ENCODE measurements at regions not wholly inside any gene's neighbourhood (a gene's known extent, or its start where the extent isn't known, plus 50 kb on each side); places are given as distances from the start of the nearest gene placed in this dataset.

DNA sequence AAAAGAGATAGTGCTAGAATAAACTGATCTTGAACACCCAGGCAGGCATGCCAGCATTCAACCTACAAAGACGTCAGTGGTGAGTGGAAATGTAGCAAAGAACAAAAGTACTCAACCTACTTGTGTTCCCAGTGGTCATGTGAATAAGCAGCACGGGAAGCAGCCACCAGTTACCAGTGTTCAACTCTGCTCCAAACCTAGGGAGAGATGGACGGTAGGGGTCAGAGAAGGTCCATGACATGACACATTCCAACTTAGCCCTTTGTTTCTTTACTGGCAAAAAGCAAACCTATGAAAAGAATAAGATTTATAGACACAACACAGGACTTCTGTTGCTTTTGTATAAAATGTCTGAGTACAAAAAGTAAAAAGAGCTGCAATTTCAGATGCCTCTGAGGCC, 511.4 kb downstream of the XPNPEP1 start:
- H3K4me1 ChIP-seq: no peaks in the 10 kb centered on the region
- TF ChIP-seq POLR2A (IDR thresholded peaks at IDR 0.05) (no peak), POLR2AphosphoS5 (IDR thresholded peaks at IDR 0.05) (no peak)
- TF ChIP-seq, protein P1, sequence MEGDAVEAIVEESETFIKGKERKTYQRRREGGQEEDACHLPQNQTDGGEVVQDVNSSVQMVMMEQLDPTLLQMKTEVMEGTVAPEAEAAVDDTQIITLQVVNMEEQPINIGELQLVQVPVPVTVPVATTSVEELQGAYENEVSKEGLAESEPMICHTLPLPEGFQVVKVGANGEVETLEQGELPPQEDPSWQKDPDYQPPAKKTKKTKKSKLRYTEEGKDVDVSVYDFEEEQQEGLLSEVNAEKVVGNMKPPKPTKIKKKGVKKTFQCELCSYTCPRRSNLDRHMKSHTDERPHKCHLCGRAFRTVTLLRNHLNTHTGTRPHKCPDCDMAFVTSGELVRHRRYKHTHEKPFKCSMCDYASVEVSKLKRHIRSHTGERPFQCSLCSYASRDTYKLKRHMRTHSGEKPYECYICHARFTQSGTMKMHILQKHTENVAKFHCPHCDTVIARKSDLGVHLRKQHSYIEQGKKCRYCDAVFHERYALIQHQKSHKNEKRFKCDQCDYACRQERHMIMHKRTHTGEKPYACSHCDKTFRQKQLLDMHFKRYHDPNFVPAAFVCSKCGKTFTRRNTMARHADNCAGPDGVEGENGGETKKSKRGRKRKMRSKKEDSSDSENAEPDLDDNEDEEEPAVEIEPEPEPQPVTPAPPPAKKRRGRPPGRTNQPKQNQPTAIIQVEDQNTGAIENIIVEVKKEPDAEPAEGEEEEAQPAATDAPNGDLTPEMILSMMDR (IDR thresholded peaks at IDR 0.05 in 8 of 11, conservative IDR thresholded peaks at IDR 0.05 in 3 of 11): no peak
- no peak overlapping the region for H3K27ac ChIP-seq
- no peaks in the 10 kb centered on the region for H3K36me3 ChIP-seq
- no peak for DNase-seq
- no peak overlapping the region for H3K4me3 ChIP-seq
- intact Hi-C loops (cut with DNase I; ENCODE audit: low total_unique reads): no loop called here
- 34 to 65% (median 61%) methylated on average over 3 of the region's 3 CpGs for WGBS, 5 donors
- no peaks in the 10 kb centered on the region for H3K9me3 ChIP-seq
- H3K27me3 ChIP-seq (replicated peaks in 1 of 7): no peaks in the 10 kb centered on the region

DNA sequence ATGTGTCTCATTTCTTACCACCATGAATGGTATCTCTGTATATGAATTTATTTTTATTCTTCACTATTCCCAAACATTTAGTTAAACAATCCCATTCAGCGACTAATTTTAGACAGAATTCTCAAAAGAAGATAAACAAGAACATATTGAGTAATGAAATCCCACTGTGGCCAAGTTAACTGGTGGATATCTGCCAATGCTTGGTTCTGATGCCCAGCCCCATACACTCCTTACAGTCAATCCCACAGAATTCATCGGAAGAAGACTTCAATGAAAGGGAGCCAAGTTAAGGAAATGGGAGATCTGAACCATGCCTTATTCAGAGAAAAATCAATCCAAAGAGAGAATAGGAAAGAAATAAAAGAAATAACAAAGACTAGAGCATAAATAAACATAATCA, 518.0 kb downstream of the XPNPEP1 start:
- 79 to 90% (median 85%) methylated on average over 2 of the region's 2 CpGs for WGBS, 5 donors
- intact Hi-C loops (cut with DNase I; ENCODE audit: low total_unique reads): no loop called here

DNA sequence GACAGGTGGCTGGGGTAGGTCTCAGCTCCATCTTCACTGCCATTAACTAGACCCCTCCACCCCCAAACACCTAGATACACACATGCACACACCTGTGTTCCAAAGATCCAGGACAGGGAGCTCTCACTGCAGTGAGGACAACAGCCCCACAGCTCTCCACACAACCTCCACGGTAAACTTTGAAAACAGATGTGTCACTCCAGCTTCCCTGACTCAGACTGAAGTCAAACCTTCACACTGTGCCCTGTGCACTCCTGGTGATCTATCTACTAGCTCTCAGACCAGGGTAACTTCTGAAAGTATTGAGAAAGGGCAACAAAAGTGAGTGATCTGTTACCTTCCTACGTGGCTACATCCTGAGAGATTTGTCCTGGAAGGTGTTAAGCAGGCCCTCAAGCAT, 519.8 kb downstream of the XPNPEP1 start:
- intact Hi-C loops (cut with DNase I; ENCODE audit: low total_unique reads): no loop called here
- H3K36me3 ChIP-seq: no peaks in the 10 kb centered on the region
- H3K9me3 ChIP-seq: no peaks in the 10 kb centered on the region
- H3K4me1 ChIP-seq: no peaks in the 10 kb centered on the region
- 30 to 68% (median 61%) methylated on average over 2 of the region's 2 CpGs for WGBS, 5 donors
- no peak for DNase-seq
- TF ChIP-seq, protein P1 (IDR thresholded peaks at IDR 0.05 in 8 of 11, conservative IDR thresholded peaks at IDR 0.05 in 3 of 11): no peak
- TF ChIP-seq POLR2AphosphoS5 (IDR thresholded peaks at IDR 0.05): no peak
- no peak for TF ChIP-seq POLR2A (IDR thresholded peaks at IDR 0.05)
- H3K4me3 ChIP-seq: no peak overlapping the region
- H3K27me3 ChIP-seq (replicated peaks in 1 of 7): no peaks in the 10 kb centered on the region
- no peak overlapping the region for H3K27ac ChIP-seq

More for the DNA sequence above, 518.0 kb downstream of the XPNPEP1 start:
- H3K27ac ChIP-seq: no peak overlapping the region
- H3K4me3 ChIP-seq: no peak overlapping the region
- H3K36me3 ChIP-seq: no peaks in the 10 kb centered on the region
- no peaks in the 10 kb centered on the region for H3K4me1 ChIP-seq
- no peaks in the 10 kb centered on the region for H3K27me3 ChIP-seq (replicated peaks in 1 of 7)
- H3K9me3 ChIP-seq: no peaks in the 10 kb centered on the region
- DNase-seq: no peak
- no peak for TF ChIP-seq POLR2AphosphoS5 (IDR thresholded peaks at IDR 0.05)
- TF ChIP-seq, protein P1 (IDR thresholded peaks at IDR 0.05 in 8 of 11, conservative IDR thresholded peaks at IDR 0.05 in 3 of 11): no peak

DNA sequence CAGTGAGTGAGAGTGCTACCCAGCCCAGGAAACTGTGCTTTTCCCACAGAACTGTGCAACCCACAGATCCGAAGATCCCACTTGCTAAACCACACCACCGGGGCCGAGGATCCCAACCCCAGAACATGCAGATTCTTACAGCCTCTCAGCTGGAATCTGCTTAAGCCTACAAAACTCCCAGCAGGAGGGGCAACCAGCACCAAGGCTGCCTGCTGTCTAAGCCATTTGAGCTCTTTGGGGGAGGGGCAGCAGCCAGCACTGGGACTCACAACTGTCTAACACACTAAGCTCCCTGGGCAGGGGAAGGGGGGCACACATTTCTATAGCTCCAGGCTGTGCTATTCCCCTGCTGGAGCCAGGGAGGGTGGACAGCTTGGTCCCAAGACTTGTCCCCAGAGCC, 529.9 kb downstream of the XPNPEP1 start:
- TF ChIP-seq, protein P1 (IDR thresholded peaks at IDR 0.05 in 8 of 11, conservative IDR thresholded peaks at IDR 0.05 in 3 of 11): no peak
- TF ChIP-seq POLR2AphosphoS5 (IDR thresholded peaks at IDR 0.05) (no peak), POLR2A (IDR thresholded peaks at IDR 0.05) (no peak)
- intact Hi-C loops (cut with DNase I; ENCODE audit: low total_unique reads): no loop called here
- Histone ChIP-seq H3K36me3 (no peaks in the 10 kb centered on the region), H3K4me3 (no peak overlapping the region), H3K9me3 (peaks cover 0 to 16% (median 0%) of the 10 kb centered on the region in 8 donors), H3K4me1 (no peaks in the 10 kb centered on the region), H3K27ac (no peak overlapping the region), H3K27me3 (replicated peaks in 1 of 7) (no peaks in the 10 kb centered on the region)
- no peak for DNase-seq
- 22 to 37% (median 30%) methylated on average over 3 of the region's 3 CpGs for WGBS, 5 donors

All from spleen (tissue), 11 donors.